ENCODE measurements at regions not wholly inside any gene's neighbourhood (a gene's known extent, or its start where the extent isn't known, plus 50 kb on each side); places are given as distances from the start of the nearest gene placed in this dataset.

DNA sequence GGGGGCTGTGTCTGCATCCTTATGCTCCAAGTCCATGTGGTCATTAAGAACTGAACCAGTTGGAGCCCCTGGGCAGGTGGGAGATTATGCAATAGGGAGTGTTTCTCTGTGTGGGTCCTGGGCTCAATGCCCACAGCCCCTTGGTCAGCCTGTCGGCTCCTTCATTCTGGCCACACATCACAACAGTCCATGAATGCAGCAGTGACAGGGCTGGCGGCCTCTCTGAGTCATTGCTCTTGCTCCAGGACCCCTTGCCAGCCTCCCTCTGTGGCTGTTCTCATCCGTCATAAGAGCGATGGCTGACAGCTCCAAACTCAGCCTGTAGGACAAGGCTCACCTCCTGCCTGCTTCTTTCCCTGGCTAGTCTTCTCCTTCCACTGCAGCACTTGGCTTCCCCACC is 609.5 kb upstream of the CDH4 start:
- no peak for DNase-seq (ENCODE audit: low spot score)
- TF ChIP-seq, protein P1, sequence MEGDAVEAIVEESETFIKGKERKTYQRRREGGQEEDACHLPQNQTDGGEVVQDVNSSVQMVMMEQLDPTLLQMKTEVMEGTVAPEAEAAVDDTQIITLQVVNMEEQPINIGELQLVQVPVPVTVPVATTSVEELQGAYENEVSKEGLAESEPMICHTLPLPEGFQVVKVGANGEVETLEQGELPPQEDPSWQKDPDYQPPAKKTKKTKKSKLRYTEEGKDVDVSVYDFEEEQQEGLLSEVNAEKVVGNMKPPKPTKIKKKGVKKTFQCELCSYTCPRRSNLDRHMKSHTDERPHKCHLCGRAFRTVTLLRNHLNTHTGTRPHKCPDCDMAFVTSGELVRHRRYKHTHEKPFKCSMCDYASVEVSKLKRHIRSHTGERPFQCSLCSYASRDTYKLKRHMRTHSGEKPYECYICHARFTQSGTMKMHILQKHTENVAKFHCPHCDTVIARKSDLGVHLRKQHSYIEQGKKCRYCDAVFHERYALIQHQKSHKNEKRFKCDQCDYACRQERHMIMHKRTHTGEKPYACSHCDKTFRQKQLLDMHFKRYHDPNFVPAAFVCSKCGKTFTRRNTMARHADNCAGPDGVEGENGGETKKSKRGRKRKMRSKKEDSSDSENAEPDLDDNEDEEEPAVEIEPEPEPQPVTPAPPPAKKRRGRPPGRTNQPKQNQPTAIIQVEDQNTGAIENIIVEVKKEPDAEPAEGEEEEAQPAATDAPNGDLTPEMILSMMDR (IDR thresholded peaks at IDR 0.05) = no peak
- no peak for ATAC-seq (ENCODE audit: low FRiP score)

DNA sequence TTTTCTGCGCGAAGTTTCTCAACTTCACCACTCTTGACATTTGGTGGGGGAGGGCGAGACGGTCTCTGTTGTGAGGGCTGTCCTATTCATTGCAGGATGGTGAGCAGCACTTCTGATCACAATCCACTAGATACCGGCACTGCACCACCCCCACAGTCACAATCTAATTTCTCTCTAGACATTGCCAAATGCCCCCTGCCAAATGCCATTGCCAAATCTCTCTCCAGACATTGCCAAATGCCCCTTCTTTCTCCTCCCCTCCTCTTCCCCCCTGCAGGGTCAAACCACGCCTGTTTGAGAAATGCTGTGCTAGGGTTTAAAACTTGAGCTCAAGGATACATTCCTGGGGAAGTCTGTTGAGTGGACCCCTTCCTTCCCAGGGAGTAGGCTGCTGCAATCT is 603.5 kb upstream of the CDH4 start:
- TF ChIP-seq, protein P1 (IDR thresholded peaks at IDR 0.05) = no peak
- no peak for DNase-seq (ENCODE audit: low spot score)
- ATAC-seq (ENCODE audit: low FRiP score) = no peak

DNA sequence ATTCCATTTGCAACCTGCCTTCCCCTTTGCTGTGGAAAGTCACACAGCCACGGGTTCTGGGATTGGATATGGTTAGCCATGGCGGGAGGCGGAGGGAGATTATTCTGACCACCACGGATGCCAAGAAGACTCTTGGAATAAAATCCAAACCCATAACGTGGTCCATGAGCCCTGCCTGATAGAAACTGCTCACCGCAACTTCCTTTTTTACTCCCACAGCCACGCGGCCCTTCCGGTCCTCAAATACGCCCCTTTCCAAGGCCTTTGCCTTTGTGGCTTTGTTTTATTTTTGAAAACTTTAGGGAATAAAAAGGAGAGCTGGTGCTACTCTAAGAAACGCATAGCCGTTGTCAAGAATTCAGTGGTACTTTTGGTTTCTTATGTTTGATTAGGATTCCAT is 602.5 kb upstream of the CDH4 start:
- ATAC-seq (ENCODE audit: low FRiP score) = no peak
- DNase-seq (ENCODE audit: low spot score) = no peak
- TF ChIP-seq, protein P1 (IDR thresholded peaks at IDR 0.05) = no peak

DNA sequence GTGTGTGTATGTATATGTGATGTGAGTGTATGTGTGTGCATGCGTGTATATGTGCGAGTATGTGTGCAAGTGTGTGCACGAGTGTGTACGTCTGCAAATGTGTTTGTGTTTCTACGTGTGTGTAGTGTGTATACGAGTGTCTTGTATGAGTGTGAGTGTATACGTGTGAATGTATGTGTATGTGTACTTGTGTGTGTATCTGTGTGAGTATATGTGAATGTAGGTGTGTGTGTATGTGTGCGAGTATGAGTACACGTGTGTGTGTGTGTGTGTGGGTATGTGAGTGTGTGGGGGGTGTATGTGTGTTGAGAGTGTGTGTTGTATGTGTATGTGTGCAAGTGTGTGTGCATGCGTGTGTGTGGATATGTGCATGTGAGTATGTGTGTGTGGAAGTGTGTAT is 602.0 kb upstream of the CDH4 start:
- TF ChIP-seq, protein P1 (IDR thresholded peaks at IDR 0.05) = no peak
- ATAC-seq (ENCODE audit: low FRiP score) (no peak), DNase-seq (ENCODE audit: low spot score) (no peak)

DNA sequence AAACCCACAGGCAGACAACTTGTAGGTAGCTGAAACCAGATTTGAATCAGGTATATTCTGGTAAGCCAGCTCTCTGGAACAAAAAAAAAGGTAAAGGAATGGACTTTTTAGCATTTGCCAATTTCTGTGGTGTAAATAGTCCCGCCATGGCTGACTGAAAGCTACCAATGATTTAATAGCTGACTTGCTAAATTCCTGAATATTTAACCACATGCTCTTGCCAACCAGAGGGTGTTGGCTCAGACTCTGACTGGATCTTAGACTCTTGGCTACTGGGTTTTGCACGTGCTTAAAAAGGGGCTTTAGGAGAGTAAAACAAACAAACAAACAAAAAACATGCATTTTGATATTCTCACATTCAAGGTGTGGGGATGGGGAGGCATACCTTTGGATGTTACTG is 600.0 kb upstream of the CDH4 start:
- TF ChIP-seq, protein P1 (IDR thresholded peaks at IDR 0.05) = no peak
- DNase-seq (ENCODE audit: low spot score) (no peak), ATAC-seq (ENCODE audit: low FRiP score) (no peak)

DNA sequence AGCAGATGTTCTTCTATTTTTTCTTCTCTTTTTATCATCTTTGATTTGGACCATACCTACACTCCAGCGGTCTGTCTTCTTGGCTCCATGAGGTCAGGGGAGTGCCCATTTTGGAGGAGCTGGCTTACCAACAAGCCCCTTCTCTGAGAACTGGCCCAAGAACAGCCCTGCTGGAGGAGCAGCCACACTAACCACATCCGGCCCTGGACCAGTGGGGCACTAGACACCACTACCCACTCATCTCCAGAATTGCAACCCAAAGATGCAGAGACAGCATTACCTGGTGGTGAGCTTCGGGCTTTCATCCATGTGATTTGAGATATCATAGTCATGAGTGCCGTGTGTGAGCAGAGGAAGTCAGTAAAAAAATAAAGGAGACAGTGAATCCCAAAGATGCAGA is 599.4 kb upstream of the CDH4 start:
- ATAC-seq (ENCODE audit: low FRiP score) (no peak), DNase-seq (ENCODE audit: low spot score) (no peak)
- TF ChIP-seq, protein P1 (IDR thresholded peaks at IDR 0.05) = no peak

DNA sequence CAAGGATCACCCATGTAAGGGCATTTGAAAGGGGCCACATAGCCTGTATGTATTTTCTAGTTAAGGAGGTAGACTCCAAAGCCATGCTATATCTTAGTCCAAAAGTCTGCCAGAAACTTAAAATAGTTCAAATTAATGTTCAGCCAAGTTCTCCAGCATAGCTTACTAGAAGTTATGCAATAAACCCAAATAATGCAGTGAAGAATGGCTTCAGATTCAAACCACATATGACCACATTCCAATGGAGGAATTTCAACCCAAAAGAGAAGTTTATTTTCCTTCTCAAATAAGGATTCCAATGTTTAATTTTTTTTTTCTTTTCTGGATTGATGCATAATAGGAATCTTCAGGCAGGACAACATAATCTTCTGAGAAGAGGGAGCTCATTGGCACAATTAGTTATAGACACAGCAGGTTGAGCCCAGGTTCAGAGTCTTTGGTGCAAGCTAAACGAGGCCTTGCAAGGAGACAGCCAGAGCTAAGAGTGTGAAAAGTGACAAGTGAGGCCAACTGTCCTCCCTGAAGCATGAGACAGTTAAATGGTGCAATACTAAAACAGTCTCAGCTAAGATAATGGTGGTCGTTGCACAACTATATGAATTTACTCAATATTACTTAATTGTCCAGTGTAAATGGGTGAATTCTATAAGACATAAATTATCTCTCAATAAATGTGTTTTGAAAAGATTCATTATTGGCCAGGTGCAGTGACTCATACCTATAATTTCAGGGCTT is 598.8 kb upstream of the CDH4 start:
- DNase-seq (ENCODE audit: low spot score) = no peak
- TF ChIP-seq, protein P1 (IDR thresholded peaks at IDR 0.05) = no peak
- no peak for ATAC-seq (ENCODE audit: low FRiP score)
